Renal cortical epithelial cell (primary cell): ENCODE measurements at regions not wholly inside any gene's neighbourhood (a gene's known extent, or its start where the extent isn't known, plus 50 kb on each side); places are given as distances from the start of the nearest gene placed in this dataset.
"Not testable (repeated sequence)": the region's sequence is repeated elsewhere in the genome, so short reads cannot be mapped to it uniquely, and the experiment has no call there.

ENCODE experiments used
- DNase-seq: peaks from one replicate; pipeline ENCODE4 v3.0.0-alpha.2; 2011; ENCODE audit warnings: low read depth

- not testable (repeated sequence) for DNase-seq
Observed at GRCh38 chr4:3595627-3596291, 63.5 kb upstream of the LRPAP1 start.

GRCh38 chr4:3594751-3595150 lies 62.5 kb upstream of the LRPAP1 start:
- not testable (repeated sequence) for DNase-seq

- not testable (repeated sequence) for DNase-seq
Observed at GRCh38 chr4:3589946-3590924, 58.0 kb upstream of the LRPAP1 start.

- not testable (repeated sequence) for DNase-seq
Observed at GRCh38 chr4:3589379-3589778, 57.2 kb upstream of the LRPAP1 start.

- not testable (repeated sequence) for DNase-seq
Observed at GRCh38 chr4:3588517-3589194, 56.4 kb upstream of the LRPAP1 start.

- not testable (repeated sequence) for DNase-seq
Observed at GRCh38 chr4:3586596-3586995, 54.4 kb upstream of the LRPAP1 start.

- DNase-seq, result not testable (repeated sequence)
Observed at GRCh38 chr4:3585567-3585966, 53.3 kb upstream of the LRPAP1 start.

GRCh38 chr4:3582091-3582475 lies 49.9 kb upstream of the LRPAP1 start:
- DNase-seq, result no peak
